ENCODE measurements at regions not wholly inside any gene's neighbourhood (a gene's known extent, or its start where the extent isn't known, plus 50 kb on each side); places are given as distances from the start of the nearest gene placed in this dataset.
A peak's percentile ranks its signal among the peaks of the same experiment; 100 is the strongest.

DNA sequence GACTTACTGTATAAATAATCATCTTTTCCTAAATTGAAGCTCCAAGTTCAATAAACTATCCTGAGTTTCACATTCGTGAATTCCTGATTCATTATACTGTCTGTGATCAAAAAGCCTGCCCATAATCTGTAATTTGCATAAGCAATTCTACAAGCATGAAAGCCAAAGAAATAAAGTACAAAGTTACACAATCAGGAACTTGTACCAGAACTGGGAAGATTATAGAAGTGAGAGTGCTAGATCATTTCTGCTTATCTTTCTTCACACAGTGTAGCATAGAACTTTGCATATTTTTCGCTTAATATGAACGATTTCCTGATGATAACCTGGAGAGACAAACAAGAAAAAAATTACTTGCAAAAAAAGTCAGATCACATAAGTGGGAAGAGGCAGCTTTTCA, 308.2 kb downstream of the C12orf50 start:
- TF ChIP-seq, protein P1, sequence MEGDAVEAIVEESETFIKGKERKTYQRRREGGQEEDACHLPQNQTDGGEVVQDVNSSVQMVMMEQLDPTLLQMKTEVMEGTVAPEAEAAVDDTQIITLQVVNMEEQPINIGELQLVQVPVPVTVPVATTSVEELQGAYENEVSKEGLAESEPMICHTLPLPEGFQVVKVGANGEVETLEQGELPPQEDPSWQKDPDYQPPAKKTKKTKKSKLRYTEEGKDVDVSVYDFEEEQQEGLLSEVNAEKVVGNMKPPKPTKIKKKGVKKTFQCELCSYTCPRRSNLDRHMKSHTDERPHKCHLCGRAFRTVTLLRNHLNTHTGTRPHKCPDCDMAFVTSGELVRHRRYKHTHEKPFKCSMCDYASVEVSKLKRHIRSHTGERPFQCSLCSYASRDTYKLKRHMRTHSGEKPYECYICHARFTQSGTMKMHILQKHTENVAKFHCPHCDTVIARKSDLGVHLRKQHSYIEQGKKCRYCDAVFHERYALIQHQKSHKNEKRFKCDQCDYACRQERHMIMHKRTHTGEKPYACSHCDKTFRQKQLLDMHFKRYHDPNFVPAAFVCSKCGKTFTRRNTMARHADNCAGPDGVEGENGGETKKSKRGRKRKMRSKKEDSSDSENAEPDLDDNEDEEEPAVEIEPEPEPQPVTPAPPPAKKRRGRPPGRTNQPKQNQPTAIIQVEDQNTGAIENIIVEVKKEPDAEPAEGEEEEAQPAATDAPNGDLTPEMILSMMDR (IDR thresholded peaks at IDR 0.05), result no peak
- H3K36me3 Mint-ChIP-seq (ENCODE audit: low read depth), result no peaks in the 10 kb centered on the region
- DNase-seq (ENCODE audit: low spot score), result no peak
- H3K27ac Mint-ChIP-seq (ENCODE audit: unreplicated experiment), result no peak overlapping the region
- no peaks in the 10 kb centered on the region for H3K27me3 Mint-ChIP-seq (ENCODE audit: low read depth)
- H3K4me3 Mint-ChIP-seq (ENCODE audit: unreplicated experiment), result no peak overlapping the region
- H3K4me1 Mint-ChIP-seq (ENCODE audit: low read depth), result no peaks in the 10 kb centered on the region
- H3K9me3 Mint-ChIP-seq (ENCODE audit: low read depth), result peaks cover 3% of the 10 kb centered on the region

DNA sequence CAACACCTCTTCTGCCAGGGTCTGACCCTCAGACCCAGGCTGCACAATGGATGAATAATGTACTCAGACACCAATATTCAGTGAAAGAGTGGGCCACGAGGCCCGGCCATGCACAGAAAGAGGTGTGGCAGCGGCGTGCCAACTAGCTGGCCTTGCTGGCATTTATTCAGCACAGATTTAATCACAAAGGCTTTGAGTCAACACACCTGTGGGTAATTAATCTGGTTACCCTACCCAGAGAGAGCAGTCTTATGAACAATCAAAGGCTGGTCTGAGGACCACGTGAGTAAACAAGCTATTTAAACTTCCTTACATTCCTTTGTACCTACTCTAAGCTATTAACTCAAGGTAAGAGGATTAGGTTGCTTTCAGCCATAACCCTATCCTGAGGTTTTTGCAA, 324.8 kb downstream of the C12orf50 start:
- Mint-ChIP-seq H3K27me3 (ENCODE audit: low read depth) (no peaks in the 10 kb centered on the region), H3K9me3 (ENCODE audit: low read depth) (peaks cover 29% of the 10 kb centered on the region), H3K4me1 (ENCODE audit: low read depth) (no peaks in the 10 kb centered on the region), H3K4me3 (ENCODE audit: unreplicated experiment) (no peak overlapping the region), H3K36me3 (ENCODE audit: low read depth) (peaks cover 9% of the 10 kb centered on the region), H3K27ac (ENCODE audit: unreplicated experiment) (no peak overlapping the region)
- no peak for DNase-seq (ENCODE audit: low spot score)
- TF ChIP-seq, protein P1 (IDR thresholded peaks at IDR 0.05), result no peak

DNA sequence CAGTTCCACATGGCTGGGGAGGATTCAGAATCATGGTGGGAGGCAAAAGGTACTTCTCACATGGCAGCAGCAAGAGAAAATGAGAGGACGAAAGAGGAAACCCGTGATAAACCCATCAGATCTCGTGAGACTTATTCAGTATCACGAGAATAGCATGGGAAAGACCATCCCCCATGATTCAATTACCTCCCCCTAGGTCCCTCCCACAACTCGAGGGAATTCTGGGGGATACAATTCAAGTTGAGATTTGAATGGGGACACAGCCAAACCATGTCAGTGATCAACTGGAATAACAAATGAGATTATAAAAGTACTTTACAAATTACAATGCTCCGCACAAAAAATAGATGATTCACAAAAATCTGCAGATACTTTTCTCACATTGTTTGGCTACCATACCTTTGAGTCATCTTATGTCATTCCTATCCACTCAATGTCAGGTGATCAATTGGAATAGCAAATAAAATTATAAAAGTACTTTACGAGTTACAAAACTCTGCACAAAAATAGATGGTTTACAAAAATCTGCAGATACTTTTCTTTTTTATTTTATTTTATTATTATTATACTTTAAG, 338.9 kb downstream of the C12orf50 start:
- TF ChIP-seq, protein P1 (IDR thresholded peaks at IDR 0.05), result no peak
- peaks cover 26% of the 10 kb centered on the region for H3K4me1 Mint-ChIP-seq (ENCODE audit: low read depth)
- H3K36me3 Mint-ChIP-seq (ENCODE audit: low read depth), result no peaks in the 10 kb centered on the region
- DNase-seq (ENCODE audit: low spot score), result no peak
- no peak overlapping the region for H3K4me3 Mint-ChIP-seq (ENCODE audit: unreplicated experiment)
- H3K9me3 Mint-ChIP-seq (ENCODE audit: low read depth), result peaks cover 2% of the 10 kb centered on the region
- H3K27me3 Mint-ChIP-seq (ENCODE audit: low read depth), result no peaks in the 10 kb centered on the region
- H3K27ac Mint-ChIP-seq (ENCODE audit: unreplicated experiment), result no peak overlapping the region

DNA sequence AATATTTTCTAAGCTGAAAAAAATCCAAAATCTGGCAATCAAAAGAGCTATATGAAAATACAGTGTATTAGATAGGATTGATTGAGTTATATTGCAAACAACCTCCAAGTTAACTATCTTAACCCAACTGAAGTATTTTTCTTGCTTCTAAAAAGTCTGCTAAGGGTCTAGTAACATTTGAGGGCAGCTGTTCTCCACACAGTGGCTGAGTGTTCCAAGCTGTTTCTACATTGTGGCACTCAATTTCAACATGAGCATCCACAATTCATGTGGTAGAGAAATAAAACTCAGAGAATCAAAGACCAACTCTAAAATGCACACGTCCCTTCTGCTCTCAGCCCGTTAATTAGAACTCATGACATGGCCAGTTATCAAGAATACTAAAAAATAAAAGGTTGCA, 340.0 kb downstream of the C12orf50 start:
- Mint-ChIP-seq H3K27me3 (ENCODE audit: low read depth) (no peaks in the 10 kb centered on the region), H3K4me3 (ENCODE audit: unreplicated experiment) (no peak overlapping the region), H3K36me3 (ENCODE audit: low read depth) (no peaks in the 10 kb centered on the region), H3K4me1 (ENCODE audit: low read depth) (peaks cover 26% of the 10 kb centered on the region), H3K9me3 (ENCODE audit: low read depth) (peaks cover 2% of the 10 kb centered on the region), H3K27ac (ENCODE audit: unreplicated experiment) (no peak overlapping the region)
- DNase-seq (ENCODE audit: low spot score), result no peak
- TF ChIP-seq, protein P1 (IDR thresholded peaks at IDR 0.05), result no peak

DNA sequence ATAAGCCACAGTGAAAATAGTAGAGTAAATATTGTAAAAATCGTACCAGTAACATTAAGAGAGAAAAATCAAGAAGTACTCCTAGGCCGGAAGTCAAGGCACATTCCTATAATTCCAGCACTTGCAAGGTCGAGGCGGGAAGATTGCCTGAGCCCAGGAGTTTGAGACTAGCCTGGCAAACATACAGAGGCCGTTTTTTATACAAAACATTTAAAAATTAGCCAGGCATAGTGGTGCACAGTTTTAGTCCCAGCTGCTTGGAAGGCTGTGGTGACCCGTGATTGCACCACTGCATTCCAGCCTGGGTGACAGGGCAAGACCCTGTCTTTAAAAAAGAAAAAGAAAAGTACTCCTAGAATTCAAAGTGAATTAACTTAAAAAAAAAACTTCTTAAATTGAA, 341.8 kb downstream of the C12orf50 start:
- no peaks in the 10 kb centered on the region for H3K27me3 Mint-ChIP-seq (ENCODE audit: low read depth)
- no peaks in the 10 kb centered on the region for H3K36me3 Mint-ChIP-seq (ENCODE audit: low read depth)
- no peaks in the 10 kb centered on the region for H3K9me3 Mint-ChIP-seq (ENCODE audit: low read depth)
- H3K4me1 Mint-ChIP-seq (ENCODE audit: low read depth), result peaks cover 26% of the 10 kb centered on the region
- peak overlapping the region; percentile 2 for H3K4me3 Mint-ChIP-seq (ENCODE audit: unreplicated experiment)
- TF ChIP-seq, protein P1 (IDR thresholded peaks at IDR 0.05), result no peak
- peak overlapping the region; percentile 80 for H3K27ac Mint-ChIP-seq (ENCODE audit: unreplicated experiment)
- DNase-seq (ENCODE audit: low spot score), result no peak
